Mucosa of gallbladder (tissue), 1 donor: ENCODE measurements at regions not wholly inside any gene's neighbourhood (a gene's known extent, or its start where the extent isn't known, plus 50 kb on each side); places are given as distances from the start of the nearest gene placed in this dataset.
"Not testable (repeated sequence)": the region's sequence is repeated elsewhere in the genome, so short reads cannot be mapped to it uniquely, and the experiment has no call there.

Experiments used
- DNase-seq: peaks from one replicate; pipeline ENCODE4 v3.0.0-alpha.2; 2020; ENCODE audit warnings: low spot score
- donor health status: DM: no; HTN: no; CAD: no.

DNA sequence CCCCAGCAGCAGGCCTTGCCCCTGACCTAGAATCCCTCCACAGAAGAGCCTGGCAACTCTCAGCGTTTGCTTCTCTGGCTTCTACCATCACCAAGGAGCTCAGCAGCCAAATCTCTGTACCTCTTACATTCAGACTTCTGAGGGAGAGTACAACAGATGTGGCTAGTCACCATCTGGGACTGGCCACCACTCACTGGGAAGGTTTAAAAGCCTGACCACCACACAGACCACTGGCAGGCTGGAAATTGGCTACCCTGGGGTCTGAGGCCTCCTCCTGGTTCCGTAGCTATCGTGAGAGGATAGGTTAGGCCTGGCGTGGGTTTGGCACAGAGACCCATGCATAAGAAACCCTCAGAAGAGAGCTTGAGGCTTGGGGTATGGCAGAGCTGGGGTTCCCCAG lies 478.5 kb upstream of the CADM1 start:
- no peak for DNase-seq

- DNase-seq = no peak
Observed at GRCh38 chr11:115981814-115982471, 477.7 kb upstream of the CADM1 start.

- DNase-seq = no peak
Observed at GRCh38 chr11:115981104-115981481, 476.9 kb upstream of the CADM1 start.

DNA sequence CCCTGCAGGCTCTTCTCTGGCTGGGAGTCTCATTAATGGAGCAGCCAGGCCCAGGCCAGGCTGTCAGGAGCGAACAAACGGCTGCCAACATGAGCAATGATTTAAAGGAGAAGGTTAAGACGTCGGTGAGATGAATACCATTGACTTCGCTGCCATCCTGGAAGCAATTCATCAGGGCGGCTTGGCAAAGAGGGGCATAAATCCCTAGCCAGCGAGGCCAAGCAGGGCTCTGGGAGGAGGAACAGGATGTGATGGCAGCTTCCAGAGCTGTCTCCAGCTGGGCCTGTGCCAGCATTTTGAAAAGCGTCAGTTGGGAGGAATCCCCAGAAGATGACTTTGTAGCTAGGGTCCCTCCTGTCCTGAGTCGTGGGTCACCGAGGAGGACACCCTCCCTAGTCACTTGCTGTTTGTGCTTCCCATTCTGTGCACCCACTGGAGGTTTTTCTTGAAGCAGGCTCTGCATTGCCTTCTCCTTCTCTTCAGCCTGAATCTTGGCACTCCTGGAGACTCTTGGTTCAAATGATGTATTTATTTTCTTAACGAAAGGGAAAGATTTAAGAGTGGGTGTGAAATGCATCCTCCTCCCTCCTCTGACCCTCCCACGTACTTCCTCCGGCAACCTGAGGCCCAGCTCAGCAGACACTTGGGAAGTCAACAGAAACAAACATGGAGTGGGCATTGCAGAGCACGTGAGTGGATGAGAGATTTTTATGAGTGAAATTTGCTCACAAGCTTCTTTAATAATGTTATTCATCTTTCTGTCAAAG lies 476.3 kb upstream of the CADM1 start:
- DNase-seq = no peak

GRCh38 chr11:115974703-115975102 lies 470.5 kb upstream of the CADM1 start:
- DNase-seq = no peak

- not testable (repeated sequence) for DNase-seq
Observed at GRCh38 chr11:115967203-115967602, 463.0 kb upstream of the CADM1 start.

- peak; percentile 41 for DNase-seq
Observed at GRCh38 chr11:115965767-115966504, 461.7 kb upstream of the CADM1 start.

- no peak for DNase-seq
Observed at GRCh38 chr11:115964091-115964490, 459.9 kb upstream of the CADM1 start.

GRCh38 chr11:115963156-115963555 lies 458.9 kb upstream of the CADM1 start:
- DNase-seq = no peak

DNA sequence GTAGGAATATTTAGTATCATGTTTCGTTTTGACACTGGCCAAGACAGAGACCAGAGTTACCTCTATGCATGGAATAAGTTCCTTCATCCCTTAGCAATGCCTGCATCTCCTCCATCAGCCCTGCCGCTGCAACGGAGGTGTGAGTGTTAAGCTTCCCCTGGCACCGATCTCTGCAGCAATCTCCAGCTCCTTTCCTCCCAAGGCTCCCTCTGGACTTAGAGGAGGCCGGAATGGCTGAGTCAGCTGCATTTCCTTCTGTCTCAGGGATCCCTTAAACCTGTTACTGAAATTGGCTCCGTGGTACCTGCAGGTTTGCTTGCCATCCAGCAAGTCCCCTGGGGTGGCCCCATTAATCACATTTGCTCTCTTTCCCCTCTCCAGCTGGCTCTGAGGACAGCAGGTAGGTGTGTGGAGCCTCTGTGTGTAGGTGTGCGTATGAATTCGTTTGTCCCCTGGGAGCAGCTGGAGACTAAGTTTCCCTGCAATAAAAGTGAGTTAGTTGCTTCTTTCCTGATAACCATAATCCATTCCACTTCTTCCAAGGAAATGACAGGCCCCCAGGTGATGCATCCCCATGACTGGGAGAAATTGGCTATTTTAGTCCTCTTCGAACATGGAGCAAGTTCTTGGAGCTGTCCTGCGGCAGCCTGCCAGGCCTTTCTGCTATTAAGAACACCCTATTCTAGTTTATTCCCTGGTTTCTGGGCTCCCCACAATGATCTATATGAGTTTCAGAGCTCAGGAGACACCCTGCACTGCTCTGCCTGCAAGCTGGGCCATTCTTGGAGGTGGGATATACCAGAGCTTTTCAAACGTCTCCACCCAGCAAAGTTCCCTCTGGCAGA lies 457.2 kb upstream of the CADM1 start:
- DNase-seq = no peak

DNA sequence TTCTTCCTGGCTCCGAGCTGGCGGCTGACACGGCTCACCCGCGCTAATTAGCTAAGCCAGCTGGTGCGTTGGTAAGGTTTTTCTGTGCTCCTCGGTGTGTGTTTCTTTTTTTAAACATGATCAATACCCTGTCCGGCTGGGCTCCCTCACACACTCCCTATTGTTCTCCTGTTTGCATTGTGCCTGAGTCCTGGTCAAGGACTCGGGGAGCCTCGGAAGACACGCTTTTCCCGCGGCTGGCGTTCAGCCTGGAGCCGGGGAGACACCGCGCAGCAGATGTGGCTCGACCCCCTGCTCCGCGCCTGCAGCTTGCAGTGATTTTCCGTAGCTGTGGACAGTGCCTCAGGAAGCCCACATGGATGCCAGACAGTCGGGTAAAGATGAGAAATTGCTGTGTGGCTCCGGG lies 454.9 kb upstream of the CADM1 start:
- peak; percentile 38 for DNase-seq

DNA sequence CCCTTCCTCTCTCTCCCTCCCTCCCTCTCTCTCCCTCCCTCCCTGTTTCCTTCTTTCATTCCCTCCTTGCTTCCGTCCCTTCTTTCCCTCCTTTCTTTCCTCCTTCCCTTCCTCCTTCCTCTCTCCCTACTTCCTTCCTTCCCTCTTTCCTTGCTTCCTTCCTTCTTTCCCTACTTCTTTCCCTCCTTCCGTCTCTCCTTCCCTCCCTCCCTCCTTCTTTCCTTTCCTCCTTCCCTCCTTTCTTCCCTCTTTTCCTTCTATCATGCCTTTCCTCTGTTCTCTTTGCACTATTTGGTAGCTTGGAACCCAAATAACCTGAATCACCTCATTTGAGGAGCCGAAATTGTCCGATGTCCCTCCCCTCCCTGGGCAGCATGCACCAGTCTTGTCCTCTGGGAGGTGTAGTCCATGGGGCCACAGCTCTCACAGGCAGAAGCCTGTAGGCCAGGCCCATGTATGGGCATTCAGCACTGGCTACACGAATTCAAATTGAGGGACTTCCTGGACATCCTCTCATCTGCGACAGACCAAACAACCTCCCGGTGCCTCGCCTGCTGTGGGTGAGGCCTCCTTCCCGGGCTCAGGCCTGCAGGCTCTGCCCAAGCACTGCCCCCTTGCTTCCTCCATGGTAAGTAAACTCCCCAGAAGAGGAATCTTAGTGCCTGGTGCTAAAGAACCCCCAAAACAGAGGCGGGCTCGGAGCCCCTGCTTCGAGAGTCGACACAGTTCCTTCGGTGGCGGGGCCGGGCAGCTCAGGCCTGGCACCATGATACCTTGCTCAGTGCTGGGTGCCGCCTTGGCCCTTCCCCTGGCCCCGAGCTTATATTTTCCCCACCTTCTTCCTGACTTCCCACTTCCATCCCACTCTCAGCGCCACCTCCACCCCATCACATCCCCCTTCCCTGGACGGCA lies 454.1 kb upstream of the CADM1 start:
- no peak for DNase-seq

GRCh38 chr11:115955803-115956202 lies 451.6 kb upstream of the CADM1 start:
- DNase-seq = no peak

DNA sequence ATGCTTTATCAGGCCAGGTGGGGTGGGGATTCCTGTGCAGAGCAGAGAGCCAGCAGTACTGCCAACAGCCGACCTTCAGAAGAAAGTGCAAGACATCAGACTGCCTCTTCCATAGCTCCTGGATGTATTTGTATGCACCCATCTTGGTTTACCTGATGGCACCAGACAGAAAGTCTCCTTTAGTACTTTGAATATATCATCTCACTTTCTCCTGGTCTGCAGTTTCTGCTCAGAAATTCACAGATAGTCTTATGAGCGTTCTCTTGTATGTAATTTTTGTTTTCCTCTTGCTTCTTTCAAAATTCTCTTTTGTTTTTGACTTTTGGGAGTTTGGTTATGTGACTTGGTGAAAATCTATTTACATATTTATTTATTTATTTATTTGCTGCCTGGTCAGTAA lies 446.4 kb upstream of the CADM1 start:
- no peak for DNase-seq

GRCh38 chr11:115944596-115944995 lies 440.4 kb upstream of the CADM1 start:
- no peak for DNase-seq

DNA sequence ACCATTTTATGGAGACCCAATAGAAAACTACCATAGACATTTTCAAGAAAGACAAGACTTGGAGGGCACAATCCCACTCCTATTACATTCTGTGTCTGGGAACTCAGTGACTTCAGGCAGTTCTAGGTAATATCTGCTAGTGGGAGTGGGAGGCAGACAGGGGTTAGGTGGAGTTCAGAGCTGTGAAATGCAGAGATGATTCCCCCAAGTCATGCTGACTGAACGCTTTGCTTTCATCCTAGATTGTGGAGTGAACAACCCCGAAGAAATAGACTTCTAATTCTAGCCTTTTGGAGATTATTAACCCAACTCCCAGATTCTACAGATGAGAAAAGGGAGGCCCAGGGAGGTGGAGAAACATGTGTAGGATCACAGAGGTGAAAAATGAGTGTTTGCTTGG lies 437.8 kb upstream of the CADM1 start:
- no peak for DNase-seq

- peak; percentile 31 for DNase-seq
Observed at GRCh38 chr11:115941481-115941993, 437.3 kb upstream of the CADM1 start.

GRCh38 chr11:115941044-115941443 lies 436.8 kb upstream of the CADM1 start:
- DNase-seq = no peak

- no peak for DNase-seq
Observed at GRCh38 chr11:115939731-115940421, 435.7 kb upstream of the CADM1 start.
